HCT116 (cell line): ENCODE measurements at regions not wholly inside any gene's neighbourhood (a gene's known extent, or its start where the extent isn't known, plus 50 kb on each side); places are given as distances from the start of the nearest gene placed in this dataset.

Source experiments
- CTCF ChIP-seq, 3 experiments: fragments of 200-600 bp in 1 of 3; sonication (generic) in 1 of 3; IDR thresholded peaks in 2 of 3; conservative IDR thresholded peaks in 1 of 3; 2 replicates each; pipeline ENCODE4 v1.5.1; 2012 to 2017; ENCODE audit warnings: low read depth in 2 of 3, low read length in 2 of 3, antibody characterized with exemption in 1 of 3, borderline replicate concordance in 1 of 3, control low read depth in 1 of 3, mild to moderate bottlenecking in 1 of 3, mixed read lengths in 1 of 3, mixed run types in 1 of 3, moderate library complexity in 1 of 3; ENCODE audit not compliant: insufficient read depth in 1 of 3
- EGR1 ChIP-seq: IDR thresholded peaks from 2 replicates; pipeline ENCODE4 v1.6.1; 2012; ENCODE audit warnings: low read depth
- POLR2A ChIP-seq: IDR thresholded peaks from 2 replicates; pipeline ENCODE4 v1.7.0; 2011; ENCODE audit warnings: borderline replicate concordance; ENCODE audit not compliant: insufficient read depth, insufficient read length; ENCODE audit errors: extremely low read depth
- YY1 ChIP-seq: IDR thresholded peaks from 2 replicates; pipeline ENCODE4 v1.6.1; 2011; ENCODE audit warnings: low read length, low read depth, moderate library complexity, mild to moderate bottlenecking; ENCODE audit not compliant: insufficient replicate concordance; ENCODE audit errors: extremely low read depth

GRCh38 chr4:79164907-79165610, 160.8 kb downstream of the NAA11 start:
- no peak for TF ChIP-seq YY1
- TF ChIP-seq EGR1: no peak
- no peak for TF ChIP-seq POLR2A
- TF ChIP-seq CTCF (IDR thresholded peaks at IDR 0.05 in 2 of 3, conservative IDR thresholded peaks at IDR 0.05 in 1 of 3; ENCODE audit: borderline replicate concordance in 1 of 3, insufficient read depth in 1 of 3, low read depth in 2 of 3, low read length in 2 of 3): no peak
